IMR-90 (cell line): ENCODE measurements at regions not wholly inside any gene's neighbourhood (a gene's known extent, or its start where the extent isn't known, plus 50 kb on each side); places are given as distances from the start of the nearest gene placed in this dataset.

Experiments used
- ATAC-seq: fragments of 200-7000 bp; cut with Tn5 transposase; 2 replicates; pipeline ENCODE4 v1.9.1; 2020; ENCODE audit warnings: low read depth, mild to moderate bottlenecking, moderate library complexity
- BruUV-seq: library from RNA; stranded (reverse); fragments of 400-500 nt; replicated peaks from 2 replicates; lab custom pipeline; 2021; lab: Mats Ljungman, UMichigan
- CTCF ChIA-PET: fragments of 300-600 bp; formaldehyde crosslinking; extraction: SDS; loops from one replicate; lab custom pipeline; 2021; ENCODE audit warnings: antibody characterized with exemption; lab: Yijun Ruan, JAX
- POLR2A ChIA-PET: fragments of 300-600 bp; sonication (Branson Sonifier 250); formaldehyde crosslinking; loops from one replicate; lab custom pipeline; 2022; ENCODE audit warnings: antibody characterized with exemption; ENCODE audit not compliant: unreplicated experiment; lab: Charles Lee
- DNase-seq: peaks from one replicate; pipeline ENCODE4 v3.0.0; 2013
- H2AFZ ChIP-seq: replicated peaks from 2 replicates; pipeline ENCODE3; 2013; ENCODE audit warnings: low read length, mild to moderate bottlenecking; ENCODE audit not compliant: poor library complexity
- H2AK5ac ChIP-seq: 2 replicates; pipeline ENCODE4 v1.6.1; 2013; ENCODE audit warnings: low read depth, low read length, inconsistent platforms
- H2AK9ac ChIP-seq: replicated peaks from 2 replicates; pipeline ENCODE3; 2013; ENCODE audit warnings: mild to moderate bottlenecking, low read depth, low read length, moderate library complexity; ENCODE audit not compliant: poor library complexity
- H2BK120ac ChIP-seq: 2 replicates; pipeline ENCODE4 v1.6.1; 2013; ENCODE audit warnings: low read depth, low read length, inconsistent platforms
- H2BK15ac ChIP-seq: 3 replicates; pipeline ENCODE4 v1.6.1; 2013; ENCODE audit warnings: low read depth, low read length, inconsistent platforms
- H2BK20ac ChIP-seq: 2 replicates; pipeline ENCODE4 v1.6.1; 2013; ENCODE audit warnings: low read depth, mild to moderate bottlenecking, inconsistent platforms, low read length, moderate library complexity
- H2BK5ac ChIP-seq: 2 replicates; pipeline ENCODE4 v1.6.1; 2013; ENCODE audit warnings: mild to moderate bottlenecking, low read depth, low read length, inconsistent platforms; ENCODE audit not compliant: poor library complexity, severe bottlenecking
- H3K14ac ChIP-seq: replicated peaks from 2 replicates; pipeline ENCODE4 v1.6.1; 2013; ENCODE audit warnings: low read depth, low read length, inconsistent platforms
- H3K18ac ChIP-seq: 2 replicates; pipeline ENCODE4 v1.6.1; 2013; ENCODE audit warnings: low read depth, low read length, control low read depth
- H3K23ac ChIP-seq: 2 replicates; pipeline ENCODE4 v1.6.1; 2013; ENCODE audit warnings: low read depth, low read length, inconsistent platforms
- H3K27ac ChIP-seq: 2 replicates; pipeline ENCODE4 v1.5.1; 2013; ENCODE audit warnings: mild to moderate bottlenecking, control low read depth, low read length; ENCODE audit not compliant: insufficient read depth
- H3K27me3 ChIP-seq: 2 replicates; pipeline ENCODE4 v1.6.1; 2013; ENCODE audit warnings: low read length; ENCODE audit not compliant: control insufficient read depth, insufficient read depth
- H3K36me3 ChIP-seq: 2 replicates; pipeline ENCODE4 v1.6.1; 2013; ENCODE audit warnings: low read length, mixed read lengths; ENCODE audit not compliant: control insufficient read depth, insufficient read depth
- H3K4ac ChIP-seq: 2 replicates; pipeline ENCODE4 v1.6.1; 2013; ENCODE audit warnings: low read depth, low read length, inconsistent platforms
- H3K4me1 ChIP-seq: 2 replicates; pipeline ENCODE4 v1.6.1; 2013; ENCODE audit warnings: low read length, mixed read lengths; ENCODE audit not compliant: control insufficient read depth, insufficient read depth
- H3K4me2 ChIP-seq: 2 replicates; pipeline ENCODE4 v1.6.1; 2013; ENCODE audit warnings: low read depth, mild to moderate bottlenecking, control low read depth, low read length, moderate library complexity
- H3K4me3 ChIP-seq: 2 replicates; pipeline ENCODE4 v1.5.1; 2013; ENCODE audit warnings: low read depth, mild to moderate bottlenecking, control low read depth, low read length, moderate library complexity; ENCODE audit not compliant: insufficient read depth
- H3K56ac ChIP-seq: 2 replicates; pipeline ENCODE4 v1.6.1; 2013; ENCODE audit warnings: low read length, inconsistent platforms; ENCODE audit not compliant: insufficient read depth; ENCODE audit errors: extremely low read depth
- H3K79me1 ChIP-seq, 2 experiments: 2 replicates each; pipeline ENCODE4 v1.6.1; 2013; ENCODE audit warnings: low read length in 2 of 2, inconsistent platforms in 1 of 2, low read depth in 1 of 2
- H3K9ac ChIP-seq: 2 replicates; pipeline ENCODE4 v1.6.1; 2013; ENCODE audit warnings: low read depth, low read length, control low read depth
- H3K9me1 ChIP-seq: 2 replicates; pipeline ENCODE4 v1.6.1; 2013; ENCODE audit warnings: low read length, inconsistent platforms; ENCODE audit not compliant: insufficient read depth
- H3K9me3 ChIP-seq: 2 replicates; pipeline ENCODE4 v1.6.1; 2013; ENCODE audit warnings: low read length; ENCODE audit not compliant: control insufficient read depth, insufficient read depth
- H4K20me1 ChIP-seq: 2 replicates; pipeline ENCODE4 v1.6.1; 2013; ENCODE audit warnings: low read length, inconsistent platforms; ENCODE audit not compliant: insufficient read depth
- H4K5ac ChIP-seq: 2 replicates; pipeline ENCODE4 v1.6.1; 2013; ENCODE audit warnings: mild to moderate bottlenecking, low read depth, low read length, control low read depth
- H4K8ac ChIP-seq, 2 experiments: 2 replicates each; pipeline ENCODE4 v1.6.1; 2013; ENCODE audit warnings: low read depth in 2 of 2, low read length in 2 of 2, control low read depth in 1 of 2, inconsistent platforms in 1 of 2
- H4K91ac ChIP-seq: 2 replicates; pipeline ENCODE4 v1.6.1; 2013; ENCODE audit warnings: low read depth, low read length, inconsistent platforms; ENCODE audit not compliant: insufficient read depth
- BHLHE40 ChIP-seq: fragments of 150-350 bp; IDR thresholded peaks from 2 replicates; pipeline ENCODE4 v1.6.1; 2016; ENCODE audit warnings: mild to moderate bottlenecking, low read depth, low read length
- CEBPB ChIP-seq: IDR thresholded peaks from 2 replicates; pipeline ENCODE4 v1.6.1; 2012; ENCODE audit warnings: low read depth, low read length, improper control_type of control experiment
- CTCF ChIP-seq: conservative IDR thresholded peaks from 2 replicates; pipeline ENCODE4 v1.5.1; 2012; ENCODE audit warnings: mild to moderate bottlenecking, low read depth, low read length, improper control_type of control experiment
- ELK1 ChIP-seq: fragments of 150-350 bp; IDR thresholded peaks from 2 replicates; pipeline ENCODE4 v1.6.1; 2016; ENCODE audit warnings: low read depth, mild to moderate bottlenecking, low read length, moderate library complexity, borderline replicate concordance
- FOS ChIP-seq: fragments of 150-350 bp; IDR thresholded peaks from 2 replicates; pipeline ENCODE4 v1.6.1; 2016; ENCODE audit warnings: low read depth, low read length
- NFE2L2 ChIP-seq: fragments of 150-350 bp; IDR thresholded peaks from 2 replicates; pipeline ENCODE4 v1.6.1; 2016; ENCODE audit warnings: low read depth, mild to moderate bottlenecking, low read length
- POLR2A ChIP-seq: IDR thresholded peaks from 2 replicates; pipeline ENCODE4 v1.6.1; 2012; ENCODE audit warnings: mild to moderate bottlenecking, low read depth, low read length
- RAD21 ChIP-seq: IDR thresholded peaks from 2 replicates; pipeline ENCODE4 v1.6.1; 2012; ENCODE audit warnings: low read length, improper control_type of control experiment
- RCOR1 ChIP-seq: IDR thresholded peaks from 2 replicates; pipeline ENCODE4 v1.6.1; 2012; ENCODE audit warnings: mild to moderate bottlenecking, low read length, improper control_type of control experiment; ENCODE audit not compliant: insufficient replicate concordance
- RFX5 ChIP-seq: IDR thresholded peaks from 2 replicates; pipeline ENCODE4 v1.8.0; 2012; ENCODE audit warnings: low read depth, mild to moderate bottlenecking, low read length, moderate library complexity
- SMC3 ChIP-seq: fragments of 150-350 bp; IDR thresholded peaks from 2 replicates; pipeline ENCODE4 v1.6.1; 2016; ENCODE audit warnings: low read depth, mild to moderate bottlenecking, antibody characterized with exemption, low read length, moderate library complexity
- USF2 ChIP-seq: fragments of 150-350 bp; IDR thresholded peaks from 2 replicates; pipeline ENCODE4 v1.6.1; 2017; ENCODE audit warnings: mild to moderate bottlenecking, antibody characterized with exemption, low read length, low read depth
- WGBS, 2 experiments: methylation state at CpG; one replicate each; pipeline versions ENCODE4 v1.1.5 to v1.1.7; 2013; ENCODE audit warnings: missing lambda C conversion rate in 2 of 2; ENCODE audit not compliant: insufficient read length in 1 of 2; ENCODE audit errors: extremely low coverage in 2 of 2; 5-methylcytosine and 5-hydroxymethylcytosine counted together
- dilution Hi-C: fragments of 300-500 bp; cut with HindIII; formaldehyde crosslinking; loops from one replicate; pipeline ENCODE4 v1.14.3; 2018; ENCODE audit warnings: low sequenced_read_pairs; ENCODE audit not compliant: unreplicated experiment
- in situ Hi-C: fragments of 300-500 bp; cut with MboI; formaldehyde crosslinking; loops from 3 replicates; pipeline ENCODE4 v1.14.3; 2019; ENCODE audit warnings: low sequenced_read_pairs, inconsistent platforms, mixed read lengths
- intact Hi-C: fragments of 100-400 bp; cut with micrococcal nuclease; formaldehyde crosslinking; loops from 2 replicates; pipeline ENCODE4 v1.10.0; 2022

GRCh38 chr3:162945626-162946025 lies 1449.0 kb downstream of the OTOL1 start:
- Histone ChIP-seq H3K9ac (no peak overlapping the region), H3K23ac (no peak overlapping the region), H3K27me3 (no peaks in the 10 kb centered on the region), H2BK5ac (no peak overlapping the region), H3K14ac (no peak overlapping the region), H2BK120ac (no peak overlapping the region), H2AFZ (no peak overlapping the region), H3K56ac (no peak overlapping the region), H2BK15ac (no peak overlapping the region), H2AK9ac (no peak overlapping the region), H3K79me1 (no peaks in the 10 kb centered on the region), H4K20me1 (no peaks in the 10 kb centered on the region), H3K4me2 (no peak overlapping the region), H3K9me3 (peaks cover 5% of the 10 kb centered on the region), H3K36me3 (no peaks in the 10 kb centered on the region), H2AK5ac (no peak overlapping the region), H4K5ac (no peak overlapping the region), H3K27ac (no peak overlapping the region), H4K8ac (no peak overlapping the region), H3K18ac (no peak overlapping the region), H3K4me1 (no peaks in the 10 kb centered on the region), H3K9me1 (no peaks in the 10 kb centered on the region), H2BK20ac (no peak overlapping the region), H4K91ac (no peak overlapping the region), H3K4ac (no peak overlapping the region), H3K4me3 (no peak overlapping the region)
- ChIA-PET POLR2A (no interaction called here), CTCF (no interaction called here)
- in situ Hi-C loops: no loop called here
- ATAC-seq (no peak), DNase-seq (no peak)
- intact Hi-C loops: no loop called here
- no peak for TF ChIP-seq CTCF
- no peak for TF ChIP-seq FOS
- no peak for TF ChIP-seq RFX5
- no peak for TF ChIP-seq ELK1
- TF ChIP-seq USF2: no peak
- no peak for TF ChIP-seq NFE2L2
- no peak for TF ChIP-seq POLR2A
- TF ChIP-seq BHLHE40: no peak
- no peak for TF ChIP-seq RCOR1
- no peak for TF ChIP-seq SMC3
- no peak for TF ChIP-seq CEBPB
- no peak for TF ChIP-seq RAD21
- WGBS, 2 experiments: no CpG with 5 or more reads among the region's 1 CpG
- dilution Hi-C loops: no loop called here
- no TSS peak for BruUV-seq
